ENCODE measurements at regions not wholly inside any gene's neighbourhood (a gene's known extent, or its start where the extent isn't known, plus 50 kb on each side); places are given as distances from the start of the nearest gene placed in this dataset.

GRCh38 chr4:60266505-60266904, 933.6 kb upstream of the ADGRL3 start:
- no peak for TF ChIP-seq CTCF (IDR thresholded peaks at IDR 0.05)
- no peak for TF ChIP-seq POLR2A (IDR thresholded peaks at IDR 0.05)
